Posterior vena cava (tissue), 2 donors: ENCODE measurements at regions not wholly inside any gene's neighbourhood (a gene's known extent, or its start where the extent isn't known, plus 50 kb on each side); places are given as distances from the start of the nearest gene placed in this dataset.
"Not testable (repeated sequence)": the region's sequence is repeated elsewhere in the genome, so short reads cannot be mapped to it uniquely, and the experiment has no call there.

Experiments
- DNase-seq: peaks from one replicate; pipeline ENCODE4 v3.0.0-alpha.2; 2020; ENCODE audit warnings: low spot score
- intact Hi-C, 2 donors: fragments of 100-400 bp; cut with DNase I; formaldehyde crosslinking; loops; one replicate each; pipeline versions ENCODE4 v1.14.1 to v1.14.2; 2022 to 2023
- donor health status: DM: yes; HTN: yes; CAD: no.
- donor health status: DM: yes; HTN: yes; CAD: no.

- intact Hi-C loops: no loop called here
These were observed 326.1 kb downstream of the DAD1 start for GRCh38 chr14:22262881-22263280.

DNA sequence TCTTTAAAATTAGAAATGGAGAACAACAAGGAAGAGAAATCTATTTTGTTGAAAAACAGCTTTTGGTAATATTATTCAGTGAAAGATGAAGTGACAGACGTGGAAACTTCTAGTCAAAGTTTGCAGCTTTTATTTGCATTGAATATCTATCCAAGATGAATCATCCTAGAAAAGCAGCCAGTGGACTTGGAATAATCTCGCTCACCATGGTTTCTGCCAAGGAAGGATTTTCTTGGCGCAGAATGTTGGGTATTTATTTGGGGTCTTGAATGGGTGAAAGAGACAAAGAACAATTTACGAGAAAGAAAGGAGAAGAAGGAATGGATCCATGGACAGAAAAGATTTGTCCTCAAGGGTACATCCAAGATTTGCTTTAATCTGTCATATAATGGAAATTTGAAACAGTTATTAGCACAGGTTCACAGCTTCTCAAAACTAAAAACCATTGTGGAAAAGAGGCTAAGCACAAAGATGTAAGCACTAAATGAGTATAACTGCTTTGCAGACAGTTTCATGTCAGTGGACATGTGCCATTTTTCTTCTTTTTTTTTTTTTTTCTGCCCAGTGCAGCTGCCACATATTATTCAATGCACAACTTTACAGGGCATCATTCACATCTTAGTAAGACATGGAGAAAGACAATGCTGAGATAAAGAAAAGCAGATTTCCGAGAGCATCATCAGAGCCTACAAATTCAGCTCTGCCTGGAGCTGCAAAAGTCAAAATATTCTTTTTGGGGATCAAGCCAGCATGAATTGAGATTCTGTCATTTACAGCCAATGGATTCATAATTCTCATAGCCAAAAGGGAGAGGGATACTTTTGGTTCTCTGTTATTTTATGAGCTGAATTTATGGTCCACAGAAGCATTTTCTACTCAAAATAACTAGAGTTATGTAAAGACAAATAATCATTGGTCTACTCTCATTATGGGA lies 333.7 kb downstream of the DAD1 start:
- intact Hi-C loops: no loop called here
- no peak for DNase-seq

More at GRCh38 chr14:22262881-22263280, 326.1 kb downstream of the DAD1 start:
- DNase-seq: no peak

DNA sequence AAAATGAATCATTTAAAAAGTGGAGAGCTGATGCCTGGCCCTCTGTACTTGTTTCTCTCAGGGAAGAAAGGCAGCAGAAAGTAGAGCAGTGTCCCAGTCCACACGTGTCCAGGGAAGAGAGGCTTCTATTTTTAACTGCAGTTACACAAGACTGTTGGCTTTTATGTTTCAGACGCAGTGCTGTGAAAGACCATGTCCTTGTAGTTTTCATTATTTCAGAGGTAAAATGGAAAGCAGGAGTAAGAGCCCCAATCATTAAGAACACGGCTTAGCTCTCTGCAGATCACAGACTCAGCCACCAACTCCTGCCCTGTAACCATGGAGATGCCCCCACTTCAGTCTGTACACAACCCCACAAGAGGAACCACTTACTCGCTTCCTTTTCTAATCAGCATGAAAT lies 336.3 kb downstream of the DAD1 start:
- DNase-seq: no peak
- intact Hi-C loops: no loop called here

GRCh38 chr14:22251090-22251489 lies 337.9 kb downstream of the DAD1 start:
- DNase-seq: no peak
- intact Hi-C loops: no loop called here

GRCh38 chr14:22249770-22250169 lies 339.3 kb downstream of the DAD1 start:
- DNase-seq: no peak
- intact Hi-C loops: no loop called here

- no peak for DNase-seq
- intact Hi-C loops: no loop called here
These were observed 344.9 kb downstream of the DAD1 start for GRCh38 chr14:22243971-22244581.

DNA sequence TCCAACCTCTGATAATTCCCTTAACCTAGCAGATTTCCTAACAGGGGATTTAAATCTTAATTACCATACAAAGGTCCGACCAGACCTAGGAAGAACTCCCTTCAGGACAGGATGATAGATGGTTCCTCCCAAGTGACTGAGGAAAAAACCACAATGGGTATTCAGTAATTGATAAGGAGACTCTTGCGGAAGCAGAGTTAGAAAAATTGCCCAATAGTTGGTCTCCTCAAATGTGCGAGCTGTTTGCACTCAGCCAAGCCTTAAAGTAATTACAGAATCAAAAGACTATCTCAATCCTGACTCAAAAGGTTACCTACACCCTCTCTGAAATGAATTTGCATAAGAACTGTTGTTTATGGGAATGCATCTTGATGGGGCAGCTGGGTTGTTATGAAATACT lies 350.7 kb downstream of the DAD1 start:
- DNase-seq, intact Hi-C loops: not testable (repeated sequence)

GRCh38 chr14:22233377-22233776 lies 355.6 kb downstream of the DAD1 start:
- no peak for DNase-seq
- intact Hi-C loops: no loop called here

- DNase-seq: no peak
- intact Hi-C loops: no loop called here
These were observed 356.1 kb downstream of the DAD1 start for GRCh38 chr14:22232933-22233332.

- no peak for DNase-seq
- intact Hi-C loops: no loop called here
These were observed 356.5 kb downstream of the DAD1 start for GRCh38 chr14:22232486-22232885.

- intact Hi-C loops: no loop called here
- DNase-seq: no peak
These were observed 358.0 kb downstream of the DAD1 start for GRCh38 chr14:22231018-22231417.

DNA sequence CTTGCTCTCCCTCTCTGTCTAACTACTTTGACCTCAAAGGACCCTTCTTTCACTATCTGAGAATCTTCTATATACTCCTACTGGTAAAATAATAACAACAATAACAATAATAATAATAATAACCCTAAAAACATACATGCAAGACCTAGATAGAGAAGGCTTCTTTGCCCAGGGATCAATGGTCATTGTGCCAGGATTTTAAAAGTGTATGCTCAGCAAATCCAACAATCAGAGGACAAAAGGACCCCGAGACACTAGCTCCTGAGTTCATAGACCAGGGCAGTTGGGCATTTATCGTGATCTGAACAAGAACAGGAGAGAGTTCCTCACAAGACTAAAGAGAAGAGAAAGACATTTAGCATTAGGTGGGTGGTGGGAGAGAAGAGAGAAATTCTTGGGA lies 358.5 kb downstream of the DAD1 start:
- intact Hi-C loops: no loop called here

DNA sequence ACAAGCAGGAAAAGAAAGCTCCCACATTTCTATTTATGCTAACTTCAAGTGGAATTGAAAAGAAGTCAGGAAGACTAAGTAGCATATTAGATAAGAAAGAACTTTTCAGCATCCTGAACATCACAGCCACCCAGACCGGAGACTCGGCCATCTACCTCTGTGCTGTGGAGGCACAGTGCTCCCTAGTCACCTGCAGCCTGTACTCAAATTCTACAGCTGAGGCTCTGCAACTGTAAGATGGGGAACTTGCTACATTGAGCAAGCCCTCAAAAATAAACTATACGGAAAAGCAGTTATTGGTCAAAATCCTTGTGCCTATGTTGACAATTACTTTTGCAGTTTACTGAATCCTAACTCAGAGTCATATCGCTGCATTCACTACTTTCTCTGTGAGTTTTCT lies 361.9 kb downstream of the DAD1 start:
- intact Hi-C loops: no loop called here
- DNase-seq: no peak

More for the DNA sequence above, 358.5 kb downstream of the DAD1 start:
- no peak for DNase-seq

GRCh38 chr14:22226381-22226780 lies 362.6 kb downstream of the DAD1 start:
- DNase-seq: no peak
- intact Hi-C loops: no loop called here

DNA sequence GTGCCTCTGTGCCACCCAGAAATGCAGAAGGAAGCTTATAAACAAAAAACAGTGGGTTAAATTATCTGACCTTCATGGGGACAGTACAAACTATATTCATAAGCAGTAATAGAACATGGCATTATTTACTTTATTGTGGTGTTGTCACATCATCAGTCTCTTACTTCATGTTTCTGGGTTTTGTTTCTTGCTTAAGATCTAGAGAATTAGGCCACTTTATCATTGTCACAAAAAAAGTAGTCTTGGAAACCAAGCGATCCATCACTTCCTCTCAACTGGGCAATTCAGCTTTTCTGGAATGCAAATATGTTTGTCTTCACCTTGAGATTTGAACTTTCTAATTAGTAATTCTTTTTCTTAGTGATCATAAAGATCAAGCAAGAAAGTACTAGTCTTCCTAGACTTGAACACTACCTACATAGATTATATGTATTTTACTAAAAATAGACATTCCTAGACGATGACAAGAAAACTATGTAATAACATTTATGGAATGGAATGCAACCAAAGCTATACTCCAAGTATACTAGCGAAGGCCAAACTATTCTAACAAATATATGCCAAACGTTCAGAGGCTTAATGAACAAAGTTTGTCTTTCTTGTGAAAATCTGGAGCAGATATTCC lies 363.4 kb downstream of the DAD1 start:
- intact Hi-C loops: no loop called here
- DNase-seq: no peak

DNA sequence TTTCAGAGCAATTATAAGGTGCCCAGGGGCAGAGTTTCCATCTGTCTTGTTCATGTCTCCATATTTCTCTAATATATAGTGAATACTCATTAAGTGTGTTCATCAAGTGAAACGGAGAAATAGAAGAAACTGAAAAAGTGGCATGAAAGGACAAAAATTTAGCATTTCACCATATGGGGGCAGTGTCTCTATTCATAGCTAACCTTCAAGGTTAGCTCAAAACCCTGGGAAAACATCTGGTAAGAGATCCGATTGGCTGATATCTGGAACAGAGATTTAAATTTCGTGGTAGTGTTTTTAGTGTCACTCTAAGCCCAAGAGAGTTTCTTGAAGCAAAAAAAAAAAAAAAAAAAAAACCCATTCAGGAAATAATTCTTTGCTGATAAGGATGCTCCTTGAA lies 367.5 kb downstream of the DAD1 start:
- intact Hi-C loops: no loop called here
- no peak for DNase-seq

- DNase-seq: no peak
- intact Hi-C loops: no loop called here
These were observed 368.6 kb downstream of the DAD1 start for GRCh38 chr14:22220427-22220826.

DNA sequence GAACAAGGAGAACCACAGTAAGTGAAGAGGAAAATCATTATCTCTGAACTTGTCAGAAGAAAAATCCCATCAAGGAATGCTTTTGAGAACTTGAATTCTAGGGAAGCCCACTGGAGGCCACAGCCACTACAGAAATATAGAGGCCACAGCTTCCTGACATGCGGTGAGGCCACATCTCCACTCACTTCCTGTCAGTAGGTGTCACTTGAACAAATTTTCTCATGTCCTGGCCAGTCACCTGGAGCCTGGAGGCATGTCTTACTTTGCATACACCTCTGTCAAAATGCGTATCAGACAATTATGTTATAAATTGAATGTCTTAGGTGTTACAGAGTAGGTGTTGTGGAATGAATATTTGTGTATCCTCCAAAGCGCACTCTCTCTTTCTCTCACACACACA lies 370.3 kb downstream of the DAD1 start:
- intact Hi-C loops: no loop called here
- DNase-seq: no peak

GRCh38 chr14:22213120-22213519 lies 375.9 kb downstream of the DAD1 start:
- DNase-seq: no peak
- intact Hi-C loops: no loop called here

DNA sequence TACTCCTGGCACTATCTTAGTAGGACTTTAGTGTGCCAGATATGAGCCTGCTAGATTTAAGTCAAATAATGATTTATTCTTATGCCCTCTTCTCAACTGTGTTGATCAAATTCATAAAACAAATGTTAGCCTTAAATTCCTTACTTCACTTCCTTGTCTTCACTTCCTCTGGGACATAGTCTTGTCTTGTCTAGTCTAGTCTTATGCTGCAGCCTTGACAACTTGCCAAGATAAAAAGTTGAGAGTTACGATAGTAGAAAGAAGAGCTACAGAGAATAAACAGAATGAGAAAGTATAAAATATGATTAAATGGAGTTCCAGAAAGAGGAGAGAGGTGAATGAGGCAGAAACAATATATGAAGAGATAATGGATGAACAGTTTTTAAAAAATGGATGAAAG lies 378.1 kb downstream of the DAD1 start:
- no peak for DNase-seq
- intact Hi-C loops: no loop called here
